SK-N-SH treated with all-trans-retinoic acid at 6 μM for 48 hours (cell line): ENCODE measurements at regions not wholly inside any gene's neighbourhood (a gene's known extent, or its start where the extent isn't known, plus 50 kb on each side); places are given as distances from the start of the nearest gene placed in this dataset.

Experiments used
- ATAC-seq: fragments of 200-7000 bp; cut with Tn5 transposase; 3 replicates; pipeline ENCODE4 v1.9.1; 2020; ENCODE audit warnings: mild to moderate bottlenecking, moderate library complexity
- ARNTL ChIP-seq: fragments of 450-650 bp; formaldehyde crosslinking; IDR thresholded peaks from 2 replicates; pipeline ENCODE4 v1.5.0; 2020; ENCODE audit warnings: low read depth, mild to moderate bottlenecking, moderate library complexity, borderline replicate concordance
- BACH2 ChIP-seq: fragments of 250-450 bp; sonication (Bioruptor Pico); IDR thresholded peaks from 2 replicates; pipeline ENCODE4 v1.9.0; 2021; ENCODE audit warnings: mild to moderate bottlenecking, borderline replicate concordance
- CREB5 ChIP-seq: fragments of 250-450 bp; sonication (Bioruptor Pico); IDR thresholded peaks from 2 replicates; pipeline ENCODE4 v1.5.1; 2020; ENCODE audit warnings: low read depth, mild to moderate bottlenecking, moderate library complexity
- CSDC2 ChIP-seq: fragments of 250-450 bp; sonication (Bioruptor Pico); IDR thresholded peaks from 2 replicates; pipeline ENCODE4 v1.5.0; 2020; ENCODE audit warnings: mild to moderate bottlenecking, moderate library complexity
- CSRNP3 ChIP-seq: fragments of 250-450 bp; sonication (Bioruptor Pico); IDR thresholded peaks from 2 replicates; pipeline ENCODE4 v1.5.1; 2021; ENCODE audit warnings: mild to moderate bottlenecking, moderate library complexity
- ESRRG ChIP-seq: fragments of 250-450 bp; sonication (Bioruptor Pico); IDR thresholded peaks from 2 replicates; pipeline ENCODE4 v1.6.1; 2021; ENCODE audit warnings: mild to moderate bottlenecking
- GLIS3 ChIP-seq: fragments of 250-450 bp; sonication (Bioruptor Pico); IDR thresholded peaks from 2 replicates; pipeline ENCODE4 v1.5.0; 2020; ENCODE audit warnings: mild to moderate bottlenecking, moderate library complexity
- ISL1 ChIP-seq: fragments of 250-450 bp; sonication (Bioruptor Pico); IDR thresholded peaks from 2 replicates; pipeline ENCODE4 v2.1.2; 2022; ENCODE audit warnings: mild to moderate bottlenecking, moderate library complexity
- OSR1 ChIP-seq: fragments of 250-450 bp; sonication (Bioruptor Pico); IDR thresholded peaks from 2 replicates; pipeline ENCODE4 v1.8.0; 2022; ENCODE audit warnings: moderate library complexity, mild to moderate bottlenecking, inconsistent platforms
- POU6F1 ChIP-seq: fragments of 250-450 bp; sonication (Bioruptor Pico); IDR thresholded peaks from 2 replicates; pipeline ENCODE4 v1.8.0; 2021; ENCODE audit warnings: low read depth, mild to moderate bottlenecking, moderate library complexity, borderline replicate concordance
- RARB ChIP-seq: fragments of 250-450 bp; sonication (Bioruptor Pico); IDR thresholded peaks from 2 replicates; pipeline ENCODE4 v1.8.0; 2021; ENCODE audit warnings: mild to moderate bottlenecking, moderate library complexity
- SNAI2 ChIP-seq: fragments of 250-450 bp; sonication (Bioruptor Pico); IDR thresholded peaks from 2 replicates; pipeline ENCODE4 v1.5.0; 2020; ENCODE audit warnings: mild to moderate bottlenecking, moderate library complexity
- TCF4 ChIP-seq: fragments of 250-450 bp; sonication (Bioruptor Pico); IDR thresholded peaks from 2 replicates; pipeline ENCODE4 v1.8.0; 2021; ENCODE audit warnings: mild to moderate bottlenecking, moderate library complexity, borderline replicate concordance
- ZFP3 ChIP-seq: fragments of 250-450 bp; sonication (Bioruptor Pico); IDR thresholded peaks from 2 replicates; pipeline ENCODE4 v1.5.0; 2020; ENCODE audit warnings: mild to moderate bottlenecking, moderate library complexity
- ZFP30 ChIP-seq: fragments of 450-650 bp; formaldehyde crosslinking; IDR thresholded peaks from 2 replicates; pipeline ENCODE4 v1.5.0; 2022; ENCODE audit warnings: mild to moderate bottlenecking, moderate library complexity
- ZNF565 ChIP-seq: fragments of 450-650 bp; formaldehyde crosslinking; conservative IDR thresholded peaks from 2 replicates; pipeline ENCODE4 v1.5.0; 2020; ENCODE audit warnings: low read depth, mild to moderate bottlenecking, moderate library complexity
- ZNF70 ChIP-seq: fragments of 450-650 bp; formaldehyde crosslinking; IDR thresholded peaks from 2 replicates; pipeline ENCODE4 v1.5.0; 2020; ENCODE audit warnings: mild to moderate bottlenecking, moderate library complexity
- ZNF8 ChIP-seq: fragments of 450-650 bp; formaldehyde crosslinking; IDR thresholded peaks from 2 replicates; pipeline ENCODE4 v1.5.0; 2020; ENCODE audit warnings: mild to moderate bottlenecking, moderate library complexity
- TF ChIP-seq, protein P1 (sequence below): fragments of 250-450 bp; sonication (Bioruptor Pico); IDR thresholded peaks from 2 replicates; pipeline ENCODE4 v1.5.0; 2020; ENCODE audit warnings: mild to moderate bottlenecking, moderate library complexity

DNA sequence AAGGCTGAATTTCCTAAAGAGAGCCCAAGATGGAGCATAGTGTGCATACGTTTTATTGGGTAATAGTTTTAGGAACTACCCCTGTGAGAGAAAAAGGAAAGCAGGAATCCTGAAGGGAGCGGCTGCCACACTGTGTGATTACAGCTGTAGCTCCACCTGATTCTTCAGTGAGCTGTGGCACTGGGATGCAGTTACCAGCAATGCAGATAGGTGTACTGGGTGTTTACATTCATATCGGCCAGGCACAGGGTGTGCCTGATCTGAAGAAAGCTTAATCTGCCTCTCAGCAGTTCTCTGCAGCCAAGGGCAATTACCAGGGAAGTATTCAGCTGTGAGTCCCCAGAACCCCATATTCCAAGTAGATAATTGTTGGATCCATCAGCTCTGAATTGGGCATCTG is 1541.8 kb downstream of the EFNB2 start:
- TF ChIP-seq CSDC2 (CRISPR knock-in tag) (no peak), ZNF70 (CRISPR knock-in tag) (no peak), TCF4 (CRISPR knock-in tag) (no peak), ARNTL (CRISPR knock-in tag) (no peak), SNAI2 (CRISPR knock-in tag) (no peak)
- ATAC-seq = no peak

DNA sequence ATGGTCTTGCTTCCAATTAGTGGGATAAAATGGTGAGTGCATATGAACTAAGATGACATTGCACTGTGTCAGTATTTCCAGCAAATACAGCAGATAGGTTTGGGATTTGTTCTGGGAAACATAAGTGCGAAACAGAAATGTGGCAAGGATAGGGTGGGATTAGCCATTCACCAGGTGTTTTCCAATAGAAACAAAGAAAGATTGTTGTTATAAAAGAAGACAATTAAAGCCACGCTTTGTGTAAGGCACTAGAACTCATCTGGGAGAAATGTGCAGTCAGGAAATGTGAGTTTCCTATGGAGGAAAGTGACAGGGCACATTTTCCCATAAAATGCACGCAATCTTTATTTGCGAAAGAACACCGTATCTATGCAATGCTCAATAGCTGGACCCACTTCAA is 1547.8 kb downstream of the EFNB2 start:
- ATAC-seq = no peak
- no peak for TF ChIP-seq ESRRG
- no peak for TF ChIP-seq ZNF8
- no peak for TF ChIP-seq TCF4 (CRISPR knock-in tag)
- TF ChIP-seq CSDC2 (CRISPR knock-in tag) = no peak
- no peak for TF ChIP-seq ZNF565 (CRISPR knock-in tag)
- TF ChIP-seq BACH2 (CRISPR knock-in tag) = no peak
- TF ChIP-seq ZNF70 (CRISPR knock-in tag) = no peak
- no peak for TF ChIP-seq OSR1 (CRISPR knock-in tag)
- no peak for TF ChIP-seq POU6F1
- TF ChIP-seq RARB (CRISPR knock-in tag) = no peak
- TF ChIP-seq ZFP3 (CRISPR knock-in tag) = no peak
- no peak for TF ChIP-seq ARNTL (CRISPR knock-in tag)
- no peak for TF ChIP-seq CSRNP3 (CRISPR knock-in tag)
- TF ChIP-seq, all 23 proteins: peak for 0

- TF ChIP-seq ISL1 (CRISPR knock-in tag) = no peak
- TF ChIP-seq CSDC2 (CRISPR knock-in tag) = no peak
- no peak for TF ChIP-seq GLIS3 (CRISPR knock-in tag)
- no peak for TF ChIP-seq ZFP3 (CRISPR knock-in tag)
- TF ChIP-seq CREB5 (CRISPR knock-in tag) = no peak
- no peak for TF ChIP-seq ZNF70 (CRISPR knock-in tag)
- TF ChIP-seq ZNF565 (CRISPR knock-in tag) = no peak
- TF ChIP-seq ARNTL (CRISPR knock-in tag) = no peak
- TF ChIP-seq RARB (CRISPR knock-in tag) = no peak
- no peak for TF ChIP-seq POU6F1
- TF ChIP-seq, protein P1, sequence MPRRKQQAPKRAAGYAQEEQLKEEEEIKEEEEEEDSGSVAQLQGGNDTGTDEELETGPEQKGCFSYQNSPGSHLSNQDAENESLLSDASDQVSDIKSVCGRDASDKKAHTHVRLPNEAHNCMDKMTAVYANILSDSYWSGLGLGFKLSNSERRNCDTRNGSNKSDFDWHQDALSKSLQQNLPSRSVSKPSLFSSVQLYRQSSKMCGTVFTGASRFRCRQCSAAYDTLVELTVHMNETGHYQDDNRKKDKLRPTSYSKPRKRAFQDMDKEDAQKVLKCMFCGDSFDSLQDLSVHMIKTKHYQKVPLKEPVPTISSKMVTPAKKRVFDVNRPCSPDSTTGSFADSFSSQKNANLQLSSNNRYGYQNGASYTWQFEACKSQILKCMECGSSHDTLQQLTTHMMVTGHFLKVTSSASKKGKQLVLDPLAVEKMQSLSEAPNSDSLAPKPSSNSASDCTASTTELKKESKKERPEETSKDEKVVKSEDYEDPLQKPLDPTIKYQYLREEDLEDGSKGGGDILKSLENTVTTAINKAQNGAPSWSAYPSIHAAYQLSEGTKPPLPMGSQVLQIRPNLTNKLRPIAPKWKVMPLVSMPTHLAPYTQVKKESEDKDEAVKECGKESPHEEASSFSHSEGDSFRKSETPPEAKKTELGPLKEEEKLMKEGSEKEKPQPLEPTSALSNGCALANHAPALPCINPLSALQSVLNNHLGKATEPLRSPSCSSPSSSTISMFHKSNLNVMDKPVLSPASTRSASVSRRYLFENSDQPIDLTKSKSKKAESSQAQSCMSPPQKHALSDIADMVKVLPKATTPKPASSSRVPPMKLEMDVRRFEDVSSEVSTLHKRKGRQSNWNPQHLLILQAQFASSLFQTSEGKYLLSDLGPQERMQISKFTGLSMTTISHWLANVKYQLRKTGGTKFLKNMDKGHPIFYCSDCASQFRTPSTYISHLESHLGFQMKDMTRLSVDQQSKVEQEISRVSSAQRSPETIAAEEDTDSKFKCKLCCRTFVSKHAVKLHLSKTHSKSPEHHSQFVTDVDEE (CRISPR knock-in tag) = no peak
- TF ChIP-seq BACH2 (CRISPR knock-in tag) = no peak
- no peak for TF ChIP-seq ZFP30 (CRISPR knock-in tag)
- TF ChIP-seq OSR1 (CRISPR knock-in tag) = no peak
- no peak for TF ChIP-seq SNAI2 (CRISPR knock-in tag)
- peak; percentile 24; the same call in 1 of the 3 replicates for ATAC-seq
Measured at GRCh38 chr13:104984296-104984818, 1551.1 kb downstream of the EFNB2 start.
